Esophagus mucosa (tissue), 1 donor: ENCODE measurements at regions not wholly inside any gene's neighbourhood (a gene's known extent, or its start where the extent isn't known, plus 50 kb on each side); places are given as distances from the start of the nearest gene placed in this dataset.
"Not testable (repeated sequence)": the region's sequence is repeated elsewhere in the genome, so short reads cannot be mapped to it uniquely, and the experiment has no call there.

ENCODE experiments used
- ATAC-seq: fragments of 200-7000 bp; cut with Tn5 transposase; one replicate; pipeline ENCODE4 v1.9.1; 2020
- donor health status: DM: yes; HTN: yes; CAD: no.

GRCh38 chr10:9825491-9826018 is 1192.1 kb upstream of the CELF2 start:
- no peak for ATAC-seq

- no peak for ATAC-seq
These were observed 1189.6 kb upstream of the CELF2 start for GRCh38 chr10:9828110-9828509.

GRCh38 chr10:9833942-9834341 is 1183.7 kb upstream of the CELF2 start:
- ATAC-seq = no peak

- ATAC-seq = no peak
These were observed 1183.2 kb upstream of the CELF2 start for GRCh38 chr10:9834434-9834833.

- no peak for ATAC-seq
These were observed 1172.6 kb upstream of the CELF2 start for GRCh38 chr10:9845075-9845474.

- ATAC-seq = no peak
These were observed 1169.4 kb upstream of the CELF2 start for GRCh38 chr10:9848278-9848677.

- no peak for ATAC-seq
These were observed 1168.7 kb upstream of the CELF2 start for GRCh38 chr10:9848981-9849380.

GRCh38 chr10:9850415-9850814 is 1167.3 kb upstream of the CELF2 start:
- no peak for ATAC-seq

- no peak for ATAC-seq
These were observed 1165.9 kb upstream of the CELF2 start for GRCh38 chr10:9851808-9852207.

- ATAC-seq = no peak
These were observed 1164.0 kb upstream of the CELF2 start for GRCh38 chr10:9853405-9854355.

GRCh38 chr10:9855451-9855850 is 1162.2 kb upstream of the CELF2 start:
- ATAC-seq = not testable (repeated sequence)

- no peak for ATAC-seq
These were observed 1158.9 kb upstream of the CELF2 start for GRCh38 chr10:9858816-9859215.

- no peak for ATAC-seq
These were observed 1157.6 kb upstream of the CELF2 start for GRCh38 chr10:9860045-9860444.

GRCh38 chr10:9863559-9864121 is 1154.0 kb upstream of the CELF2 start:
- ATAC-seq = no peak

GRCh38 chr10:9868499-9868898 is 1149.2 kb upstream of the CELF2 start:
- no peak for ATAC-seq

GRCh38 chr10:9869205-9869604 is 1148.5 kb upstream of the CELF2 start:
- no peak for ATAC-seq

GRCh38 chr10:9869606-9870176 is 1148.0 kb upstream of the CELF2 start:
- no peak for ATAC-seq

GRCh38 chr10:9875353-9875752 is 1142.3 kb upstream of the CELF2 start:
- no peak for ATAC-seq

GRCh38 chr10:9877978-9878377 is 1139.7 kb upstream of the CELF2 start:
- ATAC-seq = no peak

- no peak for ATAC-seq
These were observed 1139.3 kb upstream of the CELF2 start for GRCh38 chr10:9878383-9878782.

- ATAC-seq = no peak
These were observed 1131.9 kb upstream of the CELF2 start for GRCh38 chr10:9885761-9886160.

GRCh38 chr10:9886772-9887171 is 1130.9 kb upstream of the CELF2 start:
- ATAC-seq = no peak

GRCh38 chr10:9895453-9895852 is 1122.2 kb upstream of the CELF2 start:
- ATAC-seq = no peak

GRCh38 chr10:9895981-9896380 is 1121.7 kb upstream of the CELF2 start:
- no peak for ATAC-seq
